Keratinocyte (primary cell): ENCODE measurements at regions not wholly inside any gene's neighbourhood (a gene's known extent, or its start where the extent isn't known, plus 50 kb on each side); places are given as distances from the start of the nearest gene placed in this dataset.

ENCODE experiments used
- DNase-seq: peaks from one replicate; pipeline ENCODE4 v3.0.0-alpha.2; 2011; ENCODE audit warnings: low read depth, missing footprints, low spot score
- FAIRE-seq: peaks from 2 replicates; lab custom pipeline; 2011; peaks lifted over from hg19 to GRCh38; lab: Jason Lieb, UNC
- H2AFZ ChIP-seq: 2 replicates; pipeline ENCODE4 v1.6.0; 2012; ENCODE audit warnings: low read length, control low read depth, inconsistent platforms; ENCODE audit not compliant: control insufficient read depth
- H3K27ac ChIP-seq: 2 replicates; pipeline ENCODE4 v1.5.1; 2011; ENCODE audit warnings: low read length; ENCODE audit not compliant: control insufficient read depth, insufficient read depth
- H3K27me3 ChIP-seq: 3 replicates; pipeline ENCODE4 v1.6.0; 2011; ENCODE audit warnings: low read length; ENCODE audit not compliant: control insufficient read depth, insufficient read depth; ENCODE audit errors: extremely low read depth
- H3K36me3 ChIP-seq, 2 experiments: 2 replicates in 1 of 2; 3 replicates in 1 of 2; pipeline ENCODE4 v1.5.1; 2011; ENCODE audit warnings: low read length in 2 of 2, mild to moderate bottlenecking in 1 of 2; ENCODE audit not compliant: control insufficient read depth in 2 of 2, insufficient read depth in 2 of 2; ENCODE audit errors: extremely low read depth in 1 of 2
- H3K4me1 ChIP-seq: 3 replicates; pipeline ENCODE4 v1.5.1; 2011; ENCODE audit warnings: low read length; ENCODE audit not compliant: control insufficient read depth, insufficient read depth; ENCODE audit errors: extremely low read depth
- H3K4me2 ChIP-seq: 3 replicates; pipeline ENCODE4 v1.6.0; 2011; ENCODE audit warnings: low read depth, low read length; ENCODE audit not compliant: control insufficient read depth, insufficient read depth; ENCODE audit errors: extremely low read depth
- H3K4me3 ChIP-seq, 3 experiments: fragments of 200-600 bp in 1 of 3; sonication (generic) in 1 of 3; 2 replicates in 2 of 3; 3 replicates in 1 of 3; pipeline ENCODE4 v1.5.1; 2011 to 2016; ENCODE audit warnings: low read length in 3 of 3, mild to moderate bottlenecking in 3 of 3, control low read depth in 2 of 3, inconsistent platforms in 1 of 3, low read depth in 1 of 3, mixed read lengths in 1 of 3, mixed run types in 1 of 3, moderate library complexity in 1 of 3; ENCODE audit not compliant: control insufficient read depth in 2 of 3, insufficient read depth in 2 of 3; ENCODE audit errors: extremely low read depth in 1 of 3
- H3K79me2 ChIP-seq: 2 replicates; pipeline ENCODE4 v1.6.0; 2012; ENCODE audit warnings: low read length; ENCODE audit not compliant: control insufficient read depth, insufficient read depth
- H3K9ac ChIP-seq: 3 replicates; pipeline ENCODE4 v1.6.0; 2011; ENCODE audit warnings: low read length; ENCODE audit not compliant: control insufficient read depth, insufficient read depth; ENCODE audit errors: extremely low read depth
- H3K9me1 ChIP-seq: 3 replicates; pipeline ENCODE4 v1.6.0; 2011; ENCODE audit warnings: low read length; ENCODE audit not compliant: control insufficient read depth, insufficient read depth; ENCODE audit errors: extremely low read depth
- H3K9me3 ChIP-seq: 2 replicates; pipeline ENCODE4 v1.5.1; 2012; ENCODE audit warnings: low read depth, low read length; ENCODE audit not compliant: control insufficient read depth
- H4K20me1 ChIP-seq: 3 replicates; pipeline ENCODE4 v1.6.0; 2011; ENCODE audit warnings: low read length; ENCODE audit not compliant: control insufficient read depth, insufficient read depth; ENCODE audit errors: extremely low read depth
- EZH2 ChIP-seq: IDR thresholded peaks from one replicate; pipeline ENCODE4 v1.6.1; 2012; ENCODE audit warnings: inconsistent platforms, mild to moderate bottlenecking, low read length, moderate library complexity
- dilution Hi-C: fragments of 300-500 bp; cut with MboI; formaldehyde crosslinking; loops from one replicate; pipeline ENCODE4 v1.7.0; 2020; ENCODE audit warnings: low sequenced_read_pairs; ENCODE audit not compliant: extremely low pct_ligation_motif_present
- TF ChIP-seq, protein P1 (sequence below), 3 experiments: IDR thresholded peaks in 1 of 3; conservative IDR thresholded peaks in 1 of 3; optimal IDR thresholded peaks in 1 of 3; 2 replicates in 2 of 3; 3 replicates in 1 of 3; pipeline versions ENCODE3 to v1.5.1; 2011; ENCODE audit warnings: low read length in 3 of 3, mild to moderate bottlenecking in 3 of 3, moderate library complexity in 2 of 3, control low read depth in 1 of 3, inconsistent platforms in 1 of 3; ENCODE audit not compliant: insufficient read depth in 2 of 3; ENCODE audit errors: extremely low read depth in 1 of 3

DNA sequence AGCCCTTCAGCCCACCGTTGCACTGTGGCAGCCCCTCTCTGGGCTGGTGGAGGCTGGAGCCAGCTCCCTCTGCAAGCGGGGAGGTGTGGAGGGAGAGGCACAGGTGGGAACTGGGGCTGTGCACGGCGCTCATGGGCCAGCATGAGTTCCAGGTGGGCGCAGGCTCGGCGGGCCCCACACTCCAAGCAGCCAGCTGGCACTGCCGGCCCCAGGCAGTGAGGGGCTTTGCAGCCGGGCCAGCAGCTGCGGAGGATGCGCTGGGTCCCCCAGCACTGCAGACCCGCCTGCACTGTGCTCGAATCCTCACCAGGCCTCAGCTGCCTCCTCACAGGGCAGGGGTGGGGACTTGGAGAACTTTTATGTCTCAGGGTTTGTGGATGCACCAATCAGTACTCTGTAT lies 1354.8 kb upstream of the IGFBP7 start:
- dilution Hi-C loops = no loop called here
- Histone ChIP-seq H3K9ac (no peak overlapping the region), H3K4me2 (no peak overlapping the region), H3K4me3 (no peak overlapping the region), H3K9me3 (no peaks in the 10 kb centered on the region), H4K20me1 (no peaks in the 10 kb centered on the region), H3K36me3 (no peaks in the 10 kb centered on the region), H3K27me3 (no peaks in the 10 kb centered on the region), H3K27ac (no peak overlapping the region), H3K79me2 (no peaks in the 10 kb centered on the region), H2AFZ (no peak overlapping the region), H3K9me1 (no peaks in the 10 kb centered on the region), H3K4me1 (no peaks in the 10 kb centered on the region)
- TF ChIP-seq EZH2 = no peak
- TF ChIP-seq, protein P1, sequence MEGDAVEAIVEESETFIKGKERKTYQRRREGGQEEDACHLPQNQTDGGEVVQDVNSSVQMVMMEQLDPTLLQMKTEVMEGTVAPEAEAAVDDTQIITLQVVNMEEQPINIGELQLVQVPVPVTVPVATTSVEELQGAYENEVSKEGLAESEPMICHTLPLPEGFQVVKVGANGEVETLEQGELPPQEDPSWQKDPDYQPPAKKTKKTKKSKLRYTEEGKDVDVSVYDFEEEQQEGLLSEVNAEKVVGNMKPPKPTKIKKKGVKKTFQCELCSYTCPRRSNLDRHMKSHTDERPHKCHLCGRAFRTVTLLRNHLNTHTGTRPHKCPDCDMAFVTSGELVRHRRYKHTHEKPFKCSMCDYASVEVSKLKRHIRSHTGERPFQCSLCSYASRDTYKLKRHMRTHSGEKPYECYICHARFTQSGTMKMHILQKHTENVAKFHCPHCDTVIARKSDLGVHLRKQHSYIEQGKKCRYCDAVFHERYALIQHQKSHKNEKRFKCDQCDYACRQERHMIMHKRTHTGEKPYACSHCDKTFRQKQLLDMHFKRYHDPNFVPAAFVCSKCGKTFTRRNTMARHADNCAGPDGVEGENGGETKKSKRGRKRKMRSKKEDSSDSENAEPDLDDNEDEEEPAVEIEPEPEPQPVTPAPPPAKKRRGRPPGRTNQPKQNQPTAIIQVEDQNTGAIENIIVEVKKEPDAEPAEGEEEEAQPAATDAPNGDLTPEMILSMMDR (optimal IDR thresholded peaks at IDR 0.05 in 1 of 3, IDR thresholded peaks at IDR 0.05 in 1 of 3, conservative IDR thresholded peaks at IDR 0.05 in 1 of 3; ENCODE audit: extremely low read depth in 1 of 3, insufficient read depth in 2 of 3, low read length in 3 of 3) = no peak
- no peak for DNase-seq
- no peak for FAIRE-seq

DNA sequence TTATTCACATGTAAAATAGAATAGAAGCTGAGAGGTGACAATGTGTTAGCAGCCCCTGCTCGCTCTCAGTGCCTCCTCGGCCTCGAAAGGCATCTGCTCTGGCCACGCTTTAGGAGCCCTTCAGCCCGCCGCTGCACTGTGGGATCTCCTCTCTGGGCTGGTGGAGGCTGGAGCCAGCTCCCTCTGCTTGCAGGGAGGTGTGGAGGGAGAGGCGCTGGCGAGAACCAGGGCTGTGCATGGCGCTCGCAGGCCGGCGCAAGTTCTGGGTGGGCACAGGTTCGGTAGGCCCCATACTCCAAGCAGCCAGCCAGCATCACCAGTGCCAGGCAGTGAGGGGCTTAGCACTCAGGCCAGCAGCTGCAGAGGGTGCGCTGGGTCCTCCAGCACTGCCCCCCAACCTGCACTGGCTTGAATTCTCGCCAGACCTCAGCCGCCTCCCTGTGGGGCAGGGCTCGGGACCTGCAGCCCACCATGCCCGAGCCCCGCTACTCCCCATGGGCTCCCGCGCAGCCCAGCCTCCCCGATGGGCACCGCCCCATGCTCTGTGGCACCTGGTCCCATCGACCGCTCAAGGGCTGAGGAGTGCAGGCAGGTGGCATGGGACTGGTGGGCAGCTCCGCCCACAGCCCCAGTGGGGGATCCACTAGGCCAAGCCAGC lies 1346.7 kb upstream of the IGFBP7 start:
- Histone ChIP-seq H3K4me3 (no peak overlapping the region), H2AFZ (no peak overlapping the region), H3K9me1 (no peaks in the 10 kb centered on the region), H3K79me2 (no peaks in the 10 kb centered on the region), H3K9me3 (peaks cover 2% of the 10 kb centered on the region), H4K20me1 (no peaks in the 10 kb centered on the region), H3K27me3 (no peaks in the 10 kb centered on the region), H3K36me3 (no peaks in the 10 kb centered on the region), H3K27ac (no peak overlapping the region), H3K9ac (no peak overlapping the region), H3K4me2 (no peak overlapping the region), H3K4me1 (no peaks in the 10 kb centered on the region)
- no peak for TF ChIP-seq EZH2
- TF ChIP-seq, protein P1 (optimal IDR thresholded peaks at IDR 0.05 in 1 of 3, IDR thresholded peaks at IDR 0.05 in 1 of 3, conservative IDR thresholded peaks at IDR 0.05 in 1 of 3; ENCODE audit: extremely low read depth in 1 of 3, insufficient read depth in 2 of 3, low read length in 3 of 3) = no peak
- dilution Hi-C loops = no loop called here
- FAIRE-seq (no peak), DNase-seq (no peak)
